ENCODE measurements at regions not wholly inside any gene's neighbourhood (a gene's known extent, or its start where the extent isn't known, plus 50 kb on each side); places are given as distances from the start of the nearest gene placed in this dataset.

- TF ChIP-seq GATA3 (IDR thresholded peaks at IDR 0.05; ENCODE audit: low read depth, low read length) = no peak
- no peak for TF ChIP-seq GATA2 (IDR thresholded peaks at IDR 0.05; ENCODE audit: low read depth, low read length)
Measured at GRCh38 chr21:31498985-31499384, 154.9 kb upstream of the TIAM1 start.

All from SH-SY5Y (cell line).